Peyer's patch (tissue), 4 donors: ENCODE measurements at regions not wholly inside any gene's neighbourhood (a gene's known extent, or its start where the extent isn't known, plus 50 kb on each side); places are given as distances from the start of the nearest gene placed in this dataset.

Experiments
- DNase-seq, 3 donors: peaks; one replicate each; pipeline ENCODE4 v3.0.0-alpha.2; 2017 to 2019
- H3K27ac ChIP-seq, 4 donors: fragments of 200-600 bp; sonication (generic); one replicate each; pipeline ENCODE4 v1.5.1; 2016 to 2019
- H3K27me3 ChIP-seq, 2 donors: fragments of 200-600 bp; sonication (generic); one replicate each; pipeline ENCODE4 v1.5.1; 2019
- H3K36me3 ChIP-seq, 3 donors: fragments of 200-600 bp; sonication (generic); one replicate each; pipeline ENCODE4 v1.5.1; 2016 to 2019
- H3K4me1 ChIP-seq, 4 donors: fragments of 200-600 bp; sonication (generic); one replicate each; pipeline ENCODE4 v1.5.1; 2016 to 2019
- H3K4me3 ChIP-seq, 4 donors: fragments of 200-600 bp; sonication (generic); 1 replicate in 3 of 4; 2 replicates in 1 of 4; pipeline ENCODE4 v1.5.1; 2016 to 2019; ENCODE audit warnings: mild to moderate bottlenecking in 1 of 4
- H3K9me3 ChIP-seq, 4 donors: fragments of 200-600 bp; sonication (generic); one replicate each; pipeline ENCODE4 v1.5.1; 2016 to 2019; ENCODE audit warnings: mild to moderate bottlenecking in 1 of 4
- POLR2A ChIP-seq, 2 donors: fragments of 450-650 bp; IDR thresholded peaks; one replicate each; pipeline ENCODE4 v1.5.1; 2017; ENCODE audit warnings: antibody characterized with exemption in 2 of 2, mild to moderate bottlenecking in 2 of 2, moderate library complexity in 2 of 2
- TF ChIP-seq, protein P1 (sequence below), 6 experiments: fragments of 450-650 bp in 4 of 6; fragments of 200-600 bp in 2 of 6; sonication (generic) in 1 of 6; IDR thresholded peaks; one replicate each; pipeline ENCODE4 v1.5.1; 2017 to 2019; ENCODE audit warnings: antibody characterized with exemption in 6 of 6, mild to moderate bottlenecking in 3 of 6, moderate library complexity in 1 of 6

DNA sequence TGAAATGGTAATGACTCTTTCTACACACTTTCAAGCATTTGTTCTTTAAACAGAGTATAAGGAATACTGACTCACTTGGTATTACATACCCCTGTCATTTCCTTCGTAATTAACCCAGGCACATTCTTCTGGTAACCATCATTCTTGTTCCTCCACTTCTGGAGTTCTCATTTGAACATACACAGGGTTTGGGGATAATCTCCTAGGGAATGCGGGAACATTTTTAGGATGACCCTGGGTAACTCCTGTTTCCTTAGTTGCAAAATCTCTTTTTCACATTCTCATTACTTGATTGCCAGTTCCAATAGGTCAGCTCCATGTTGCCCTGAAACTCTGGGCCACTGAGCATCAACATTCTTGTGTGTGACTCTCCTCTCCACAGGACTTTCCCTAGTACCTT is 51.5 kb upstream of the E2F3 start:
- no peak for DNase-seq
- H3K27me3 ChIP-seq, result no peaks in the 10 kb centered on the region
- H3K4me1 ChIP-seq, result no peaks in the 10 kb centered on the region
- H3K9me3 ChIP-seq, result peaks cover 0 to 6% (median 0%) of the 10 kb centered on the region in 4 donors
- H3K27ac ChIP-seq, result no peak overlapping the region
- no peak for TF ChIP-seq POLR2A (IDR thresholded peaks at IDR 0.05)
- TF ChIP-seq, protein P1, sequence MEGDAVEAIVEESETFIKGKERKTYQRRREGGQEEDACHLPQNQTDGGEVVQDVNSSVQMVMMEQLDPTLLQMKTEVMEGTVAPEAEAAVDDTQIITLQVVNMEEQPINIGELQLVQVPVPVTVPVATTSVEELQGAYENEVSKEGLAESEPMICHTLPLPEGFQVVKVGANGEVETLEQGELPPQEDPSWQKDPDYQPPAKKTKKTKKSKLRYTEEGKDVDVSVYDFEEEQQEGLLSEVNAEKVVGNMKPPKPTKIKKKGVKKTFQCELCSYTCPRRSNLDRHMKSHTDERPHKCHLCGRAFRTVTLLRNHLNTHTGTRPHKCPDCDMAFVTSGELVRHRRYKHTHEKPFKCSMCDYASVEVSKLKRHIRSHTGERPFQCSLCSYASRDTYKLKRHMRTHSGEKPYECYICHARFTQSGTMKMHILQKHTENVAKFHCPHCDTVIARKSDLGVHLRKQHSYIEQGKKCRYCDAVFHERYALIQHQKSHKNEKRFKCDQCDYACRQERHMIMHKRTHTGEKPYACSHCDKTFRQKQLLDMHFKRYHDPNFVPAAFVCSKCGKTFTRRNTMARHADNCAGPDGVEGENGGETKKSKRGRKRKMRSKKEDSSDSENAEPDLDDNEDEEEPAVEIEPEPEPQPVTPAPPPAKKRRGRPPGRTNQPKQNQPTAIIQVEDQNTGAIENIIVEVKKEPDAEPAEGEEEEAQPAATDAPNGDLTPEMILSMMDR (IDR thresholded peaks at IDR 0.05), result no peak
- no peak overlapping the region for H3K4me3 ChIP-seq
- H3K36me3 ChIP-seq, result no peaks in the 10 kb centered on the region

- Histone ChIP-seq H3K4me1 (no peaks in the 10 kb centered on the region), H3K27me3 (no peaks in the 10 kb centered on the region), H3K36me3 (no peaks in the 10 kb centered on the region), H3K27ac (no peak overlapping the region), H3K4me3 (no peak overlapping the region), H3K9me3 (peaks cover 0 to 6% (median 0%) of the 10 kb centered on the region in 4 donors)
- no peak for DNase-seq
- TF ChIP-seq, protein P1 (IDR thresholded peaks at IDR 0.05), result no peak
- TF ChIP-seq POLR2A (IDR thresholded peaks at IDR 0.05), result no peak
These were observed 50.1 kb upstream of the E2F3 start for GRCh38 chr6:20351534-20351933.
